Left forelimb (tissue), 1 donor: ENCODE measurements at regions not wholly inside any gene's neighbourhood (a gene's known extent, or its start where the extent isn't known, plus 50 kb on each side); places are given as distances from the start of the nearest gene placed in this dataset.

Experiments used
- DNase-seq: peaks from one replicate; pipeline ENCODE4 v3.0.0-alpha.2; 2018; ENCODE audit warnings: low spot score

GRCh38 chr2:128437204-128437565 is 118.5 kb upstream of the HS6ST1 start:
- peak; percentile 45 for DNase-seq

GRCh38 chr2:128438091-128438490 is 119.4 kb upstream of the HS6ST1 start:
- DNase-seq, result peak; percentile 62

DNA sequence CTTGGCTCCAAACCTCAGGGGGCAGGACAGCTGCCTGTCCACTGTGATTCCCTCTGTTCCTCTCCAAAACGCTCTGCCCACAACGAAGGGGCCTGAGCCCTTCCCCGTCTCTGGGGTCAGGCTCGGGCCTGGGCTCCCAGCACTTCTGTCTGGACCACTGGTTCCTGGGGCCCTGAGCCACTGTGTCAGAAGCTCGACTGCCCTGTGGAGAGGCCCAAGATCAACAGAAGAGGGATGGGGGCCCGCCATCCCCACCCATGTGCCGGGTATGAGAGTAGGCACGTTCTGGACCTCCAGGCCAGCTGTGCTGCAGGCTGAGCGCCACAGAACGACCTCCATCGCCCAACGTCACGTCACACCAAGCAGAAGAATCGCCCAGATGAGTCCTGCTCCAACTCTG is 119.9 kb upstream of the HS6ST1 start:
- peak; percentile 44 for DNase-seq

GRCh38 chr2:128439031-128439790 is 120.5 kb upstream of the HS6ST1 start:
- peak; percentile 44 for DNase-seq

GRCh38 chr2:128439791-128440665 is 121.4 kb upstream of the HS6ST1 start:
- peak; percentile 57 for DNase-seq

DNA sequence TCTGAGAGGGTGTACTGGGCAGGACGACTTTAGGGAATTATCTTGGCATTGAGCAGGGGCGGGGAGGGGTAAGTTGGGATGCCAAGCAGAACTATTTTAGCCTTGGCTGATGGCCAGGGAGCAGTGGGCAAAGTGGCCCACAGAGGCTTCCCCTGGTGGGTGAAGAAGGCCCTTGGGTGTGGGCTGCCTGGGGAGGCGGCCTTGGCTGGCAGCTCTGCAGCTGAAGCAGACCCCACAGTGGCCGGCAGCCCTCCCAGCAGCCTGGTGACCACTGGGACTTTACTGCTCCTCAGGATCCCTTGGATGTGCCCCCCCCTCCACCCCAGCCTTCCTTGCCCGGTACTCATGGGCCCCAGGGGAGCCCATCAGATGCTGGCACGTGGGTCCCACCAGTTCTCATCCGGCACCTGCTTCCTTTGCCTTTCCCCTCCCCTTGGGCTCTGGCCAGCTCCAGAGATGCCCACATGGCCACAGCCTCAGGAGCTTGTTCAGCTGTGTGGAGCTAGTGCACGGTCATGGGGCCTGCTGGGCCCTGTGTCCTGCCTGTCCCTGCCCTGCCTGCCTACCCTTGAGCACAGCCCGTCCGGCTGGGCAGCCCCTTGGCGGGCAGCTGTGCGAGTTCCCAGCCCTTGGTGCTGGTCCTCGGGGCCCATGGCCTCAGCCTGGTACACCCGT is 122.1 kb upstream of the HS6ST1 start:
- peak; percentile 60 for DNase-seq

DNA sequence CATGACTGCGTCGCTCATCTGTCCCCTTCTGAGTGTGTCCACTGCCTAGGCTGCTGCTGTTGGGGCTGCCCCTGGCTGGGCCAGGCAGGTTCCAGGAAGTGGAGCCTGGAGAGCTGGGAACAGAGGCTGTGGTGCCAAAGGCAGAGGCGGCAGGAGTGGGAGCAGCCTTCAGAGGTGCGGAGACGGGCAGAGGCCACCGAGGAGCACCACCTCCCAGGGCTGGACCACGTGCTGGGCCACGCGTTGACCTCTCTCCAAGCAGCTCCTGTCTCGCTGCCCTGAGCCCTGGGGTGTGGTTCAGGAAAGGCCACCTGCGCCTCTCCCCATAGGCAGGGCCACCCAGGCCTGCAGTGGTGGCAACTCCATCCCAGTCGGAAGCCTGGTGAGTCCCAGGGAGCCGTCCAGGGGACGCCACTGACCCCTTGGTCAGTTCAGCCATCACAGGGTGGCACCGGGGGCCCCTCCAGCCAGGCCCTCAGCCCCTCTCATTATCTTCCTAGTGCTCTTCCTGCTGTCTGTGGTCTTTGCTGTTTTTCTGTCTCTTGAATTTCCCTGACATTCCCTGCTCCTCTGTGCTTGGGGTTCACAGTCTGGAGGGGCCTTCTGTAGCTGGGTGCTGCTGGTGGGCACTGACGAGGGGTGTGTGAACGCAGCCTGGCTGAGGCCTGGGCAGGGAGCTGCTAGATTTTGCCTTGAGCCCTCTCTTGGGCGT is 122.8 kb upstream of the HS6ST1 start:
- peak; percentile 41 for DNase-seq

DNA sequence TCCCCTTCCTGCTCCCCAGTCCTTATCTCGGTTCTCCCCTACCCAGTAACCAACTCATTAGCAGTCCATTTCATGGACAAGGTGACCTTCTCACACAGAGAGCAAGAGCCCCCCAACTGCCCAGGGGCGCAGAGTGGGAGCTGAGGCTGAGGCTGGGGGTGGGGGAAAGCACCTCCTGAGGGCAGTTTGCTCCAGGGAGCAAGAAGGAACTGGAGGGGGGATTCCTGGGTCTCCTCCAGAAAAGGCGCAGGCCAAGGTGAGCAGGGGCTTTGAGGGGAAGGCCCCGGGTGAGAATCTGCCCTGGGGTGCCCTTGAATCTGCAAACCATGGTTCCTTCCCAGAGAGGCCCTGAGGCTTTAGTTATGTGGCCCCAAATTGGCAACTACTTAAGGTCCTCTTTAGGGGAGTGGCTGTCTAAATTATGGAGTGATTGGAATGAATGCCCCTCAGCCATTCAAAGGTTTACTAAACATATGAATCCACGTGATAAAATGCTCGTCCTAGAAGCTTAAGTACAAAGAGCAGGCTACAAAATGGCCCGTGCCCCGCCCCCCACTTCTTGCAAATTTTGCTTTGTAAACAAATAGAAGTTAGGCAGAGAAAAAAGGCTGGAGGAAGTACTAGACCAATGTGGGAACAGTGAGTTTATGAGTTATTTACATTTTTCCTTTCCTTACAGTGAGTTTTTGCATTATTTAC is 123.5 kb upstream of the HS6ST1 start:
- peak; percentile 50 for DNase-seq

DNA sequence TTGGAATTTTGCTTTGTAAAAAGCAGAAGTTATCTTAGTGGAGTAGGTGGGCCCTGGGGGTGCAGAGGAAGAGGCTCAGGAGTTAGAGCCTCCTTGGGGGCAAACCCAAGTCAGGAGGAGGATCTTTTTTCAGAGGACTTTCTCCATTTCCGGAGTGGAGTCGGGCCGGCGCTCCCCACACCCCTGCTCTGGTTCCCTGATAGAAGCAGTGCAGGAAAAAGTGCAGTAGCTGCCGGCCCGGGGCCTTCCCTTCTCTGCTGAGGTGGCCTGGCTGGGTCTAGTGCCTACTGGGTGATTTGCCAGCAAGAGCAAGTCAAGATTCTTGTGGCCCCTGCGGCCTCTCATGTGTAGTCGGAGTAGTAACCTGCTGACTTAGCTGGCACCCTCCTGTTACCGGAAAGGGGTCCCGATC is 124.2 kb upstream of the HS6ST1 start:
- DNase-seq, result peak; percentile 61

DNA sequence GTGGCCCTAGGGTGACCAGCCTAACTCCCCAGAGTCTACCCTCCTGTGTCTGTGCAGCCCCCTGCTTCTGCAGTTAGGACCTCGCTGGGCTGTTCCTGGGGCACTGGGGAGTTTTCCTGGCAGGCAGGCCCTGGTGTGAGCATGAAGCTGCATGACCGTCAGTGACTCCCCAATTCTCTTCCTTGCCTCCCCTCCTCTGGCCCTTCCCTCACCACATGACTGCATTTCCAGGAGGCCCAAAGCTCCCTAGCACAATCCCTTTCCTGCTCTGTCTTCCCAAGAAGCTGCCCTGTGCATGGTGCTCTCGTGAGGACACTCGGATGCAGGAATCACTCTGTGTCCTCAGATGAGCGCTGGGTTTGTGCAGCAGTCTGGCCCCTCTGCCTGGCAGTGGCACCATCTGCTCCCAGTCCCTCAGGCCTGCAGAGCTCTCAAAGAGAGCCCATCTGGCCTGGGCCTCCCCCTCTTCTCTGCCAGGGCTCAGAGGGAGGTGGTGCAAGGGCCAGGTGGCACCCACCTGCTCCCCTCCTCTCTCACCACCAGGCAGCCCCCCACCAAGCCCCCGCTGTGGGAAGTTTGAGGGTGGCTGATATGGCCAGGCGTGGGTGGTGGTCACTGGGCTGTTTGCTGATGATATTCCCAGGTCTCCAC is 125.6 kb upstream of the HS6ST1 start:
- DNase-seq, result peak; percentile 67

DNA sequence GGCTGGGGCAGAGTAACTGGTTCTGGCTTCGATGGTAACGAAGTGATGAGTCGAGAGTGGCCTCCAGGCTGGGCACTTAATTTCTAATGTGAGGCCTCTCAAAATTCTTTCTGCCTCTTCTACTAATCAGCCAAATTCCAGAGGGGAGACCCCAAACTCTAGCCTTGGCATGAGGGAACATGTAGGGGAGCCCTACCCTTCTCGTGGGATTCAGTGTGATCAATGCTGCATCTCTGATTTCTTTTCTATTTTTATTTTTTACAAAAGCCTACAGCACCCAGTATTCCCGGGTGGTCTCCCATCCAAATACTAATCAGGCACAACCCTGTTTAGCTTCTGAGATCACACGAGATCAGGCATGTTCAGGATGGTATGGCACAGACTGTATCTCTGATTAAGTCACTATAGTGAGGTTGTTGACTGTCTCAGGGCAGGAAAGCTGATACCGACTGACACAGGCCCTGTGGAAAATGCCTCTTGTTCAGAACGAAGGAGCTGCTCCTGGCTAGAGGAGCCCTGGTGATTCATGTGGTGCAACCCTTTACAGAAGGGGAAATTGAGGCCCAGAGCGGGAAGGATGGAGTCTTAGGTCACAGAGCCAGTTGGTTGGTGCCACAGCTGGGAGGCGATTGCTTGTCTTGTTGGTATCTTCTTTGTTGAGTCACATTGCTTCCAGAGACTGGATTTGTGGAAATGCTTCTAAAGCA is 126.3 kb upstream of the HS6ST1 start:
- peak; percentile 56 for DNase-seq

GRCh38 chr2:128445523-128445900 is 126.8 kb upstream of the HS6ST1 start:
- peak; percentile 22 for DNase-seq

DNA sequence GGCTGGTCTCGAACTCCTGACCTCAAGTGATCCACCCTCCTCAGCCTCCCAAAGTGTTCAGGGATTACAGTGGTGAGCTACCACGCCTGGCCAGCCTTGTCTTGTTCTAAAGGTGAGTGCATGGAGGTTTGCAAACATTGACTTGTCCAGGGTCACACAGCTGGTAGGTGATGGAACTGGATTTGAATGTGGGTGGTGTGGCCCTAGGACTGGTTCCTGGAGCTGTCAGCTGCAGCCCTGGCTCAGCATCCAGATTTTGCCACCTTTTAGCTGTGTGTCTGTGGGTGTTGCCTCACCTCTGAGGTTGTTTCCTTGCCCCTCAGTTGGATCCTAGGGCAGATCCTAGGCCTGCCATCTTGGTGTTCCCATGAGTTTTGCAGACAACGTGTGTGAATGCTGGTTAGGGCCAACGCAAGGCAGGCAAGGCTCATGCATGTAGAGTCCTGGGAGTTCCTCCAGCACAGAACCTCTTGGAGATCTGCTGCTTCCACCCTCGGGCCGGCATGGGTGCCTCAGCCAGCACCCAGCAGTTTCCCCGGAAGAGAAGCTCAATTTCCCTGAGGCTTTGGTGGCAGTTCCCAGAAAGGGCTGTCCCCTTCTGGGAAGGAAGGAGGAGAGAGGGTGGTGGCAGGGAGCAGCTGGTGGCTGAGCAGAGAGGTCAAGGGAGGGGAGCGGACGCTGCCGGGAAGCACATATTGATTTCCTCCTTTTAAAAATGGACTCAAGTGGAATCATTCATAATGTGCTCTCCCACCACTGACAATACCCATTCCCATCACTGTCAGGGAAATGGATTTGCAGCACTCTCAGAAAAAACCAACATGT is 127.6 kb upstream of the HS6ST1 start:
- DNase-seq, result peak; percentile 63

- DNase-seq, result peak; percentile 58
These were observed 128.3 kb upstream of the HS6ST1 start for GRCh38 chr2:128446874-128447537.

- peak; percentile 57 for DNase-seq
These were observed 128.9 kb upstream of the HS6ST1 start for GRCh38 chr2:128447538-128447995.

- peak; percentile 65 for DNase-seq
These were observed 129.9 kb upstream of the HS6ST1 start for GRCh38 chr2:128448331-128449225.

GRCh38 chr2:128449226-128450061 is 130.8 kb upstream of the HS6ST1 start:
- peak; percentile 61 for DNase-seq
